OCI-LY3 (cell line): ENCODE measurements at regions not wholly inside any gene's neighbourhood (a gene's known extent, or its start where the extent isn't known, plus 50 kb on each side); places are given as distances from the start of the nearest gene placed in this dataset.

Experiments
- EZH2phosphoT487 ChIP-seq: fragments of 200-600 bp; shearing (Covaris generic); IDR thresholded peaks from 2 replicates; pipeline ENCODE4 v1.6.1; 2018; ENCODE audit warnings: antibody characterized with exemption, mixed run types, low read depth
- TF ChIP-seq, protein P1 (sequence below): fragments of 200-600, 300-600 bp; sonication (generic); IDR thresholded peaks from 2 replicates; pipeline ENCODE4 v1.5.1; 2014; ENCODE audit warnings: antibody characterized with exemption, low read length, low read depth

DNA sequence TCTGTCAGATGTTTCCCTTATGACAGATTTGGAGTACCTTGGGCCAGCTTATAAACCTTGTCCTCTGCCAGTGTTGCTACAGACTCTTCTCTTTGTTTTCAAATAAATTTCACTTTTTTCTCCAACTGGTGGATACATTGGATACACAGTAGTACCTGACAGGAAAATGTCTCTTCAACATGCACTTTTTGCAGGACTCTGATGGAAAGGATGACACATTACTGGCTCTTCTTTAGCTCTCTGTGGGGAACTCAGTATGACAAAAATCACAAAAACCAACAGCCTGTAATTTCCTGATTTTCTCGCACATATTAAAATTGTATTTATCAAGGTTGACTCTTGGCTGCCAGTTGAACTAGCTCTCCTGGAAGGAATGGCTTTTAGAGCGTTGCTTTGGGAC is 61.3 kb upstream of the GIMD1 start:
- TF ChIP-seq, protein P1, sequence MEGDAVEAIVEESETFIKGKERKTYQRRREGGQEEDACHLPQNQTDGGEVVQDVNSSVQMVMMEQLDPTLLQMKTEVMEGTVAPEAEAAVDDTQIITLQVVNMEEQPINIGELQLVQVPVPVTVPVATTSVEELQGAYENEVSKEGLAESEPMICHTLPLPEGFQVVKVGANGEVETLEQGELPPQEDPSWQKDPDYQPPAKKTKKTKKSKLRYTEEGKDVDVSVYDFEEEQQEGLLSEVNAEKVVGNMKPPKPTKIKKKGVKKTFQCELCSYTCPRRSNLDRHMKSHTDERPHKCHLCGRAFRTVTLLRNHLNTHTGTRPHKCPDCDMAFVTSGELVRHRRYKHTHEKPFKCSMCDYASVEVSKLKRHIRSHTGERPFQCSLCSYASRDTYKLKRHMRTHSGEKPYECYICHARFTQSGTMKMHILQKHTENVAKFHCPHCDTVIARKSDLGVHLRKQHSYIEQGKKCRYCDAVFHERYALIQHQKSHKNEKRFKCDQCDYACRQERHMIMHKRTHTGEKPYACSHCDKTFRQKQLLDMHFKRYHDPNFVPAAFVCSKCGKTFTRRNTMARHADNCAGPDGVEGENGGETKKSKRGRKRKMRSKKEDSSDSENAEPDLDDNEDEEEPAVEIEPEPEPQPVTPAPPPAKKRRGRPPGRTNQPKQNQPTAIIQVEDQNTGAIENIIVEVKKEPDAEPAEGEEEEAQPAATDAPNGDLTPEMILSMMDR, result no peak
- no peak for TF ChIP-seq EZH2phosphoT487
